Hematopoietic multipotent progenitor cell treated with erythropoietin and hydrocortisone succinate and interleukin-3 and kit ligand, for 15 days (in vitro differentiated cells): ENCODE measurements at regions not wholly inside any gene's neighbourhood (a gene's known extent, or its start where the extent isn't known, plus 50 kb on each side); places are given as distances from the start of the nearest gene placed in this dataset.
"Not testable (repeated sequence)": the region's sequence is repeated elsewhere in the genome, so short reads cannot be mapped to it uniquely, and the experiment has no call there.

Experiments
- DNase-seq: peaks from one replicate; pipeline ENCODE4 v3.0.0-alpha.2; 2015; ENCODE audit warnings: low spot score

- DNase-seq, result not testable (repeated sequence)
These were observed 350.7 kb upstream of the ADAMTS5 start for GRCh38 chr21:27317601-27318000.

- no peak for DNase-seq
These were observed 348.5 kb upstream of the ADAMTS5 start for GRCh38 chr21:27315373-27315772.

GRCh38 chr21:27314131-27314530, 347.2 kb upstream of the ADAMTS5 start:
- no peak for DNase-seq

- no peak for DNase-seq
These were observed 340.2 kb upstream of the ADAMTS5 start for GRCh38 chr21:27306791-27307775.

GRCh38 chr21:27306206-27306605, 339.3 kb upstream of the ADAMTS5 start:
- DNase-seq, result no peak

GRCh38 chr21:27301220-27301619, 334.3 kb upstream of the ADAMTS5 start:
- no peak for DNase-seq

GRCh38 chr21:27300770-27301169, 333.9 kb upstream of the ADAMTS5 start:
- DNase-seq, result no peak

- DNase-seq, result no peak
These were observed 331.6 kb upstream of the ADAMTS5 start for GRCh38 chr21:27298465-27298864.

- no peak for DNase-seq
These were observed 326.4 kb upstream of the ADAMTS5 start for GRCh38 chr21:27293239-27293638.

- no peak for DNase-seq
These were observed 325.9 kb upstream of the ADAMTS5 start for GRCh38 chr21:27292783-27293182.

GRCh38 chr21:27292229-27292628, 325.3 kb upstream of the ADAMTS5 start:
- no peak for DNase-seq

GRCh38 chr21:27291006-27291405, 324.1 kb upstream of the ADAMTS5 start:
- no peak for DNase-seq

GRCh38 chr21:27290028-27290427, 323.1 kb upstream of the ADAMTS5 start:
- no peak for DNase-seq

GRCh38 chr21:27286760-27287159, 319.9 kb upstream of the ADAMTS5 start:
- no peak for DNase-seq

GRCh38 chr21:27277110-27277509, 310.2 kb upstream of the ADAMTS5 start:
- DNase-seq, result no peak

- DNase-seq, result no peak
These were observed 308.5 kb upstream of the ADAMTS5 start for GRCh38 chr21:27275294-27275927.

GRCh38 chr21:27269644-27270043, 302.8 kb upstream of the ADAMTS5 start:
- no peak for DNase-seq

- DNase-seq, result no peak
These were observed 301.4 kb upstream of the ADAMTS5 start for GRCh38 chr21:27268290-27268689.

GRCh38 chr21:27265949-27266348, 299.1 kb upstream of the ADAMTS5 start:
- no peak for DNase-seq

GRCh38 chr21:27265492-27265891, 298.6 kb upstream of the ADAMTS5 start:
- DNase-seq, result no peak

- DNase-seq, result no peak
These were observed 294.8 kb upstream of the ADAMTS5 start for GRCh38 chr21:27261676-27262075.

- DNase-seq, result no peak
These were observed 293.8 kb upstream of the ADAMTS5 start for GRCh38 chr21:27260728-27261127.

- no peak for DNase-seq
These were observed 292.0 kb upstream of the ADAMTS5 start for GRCh38 chr21:27258742-27259448.
